ENCODE measurements at regions not wholly inside any gene's neighbourhood (a gene's known extent, or its start where the extent isn't known, plus 50 kb on each side); places are given as distances from the start of the nearest gene placed in this dataset.

- no peak overlapping the region for H3K4me3 ChIP-seq (ENCODE audit: control insufficient read depth, low read depth, low read length)
- DNase-seq (ENCODE audit: low read depth), result no peak
- TF ChIP-seq CTCF (IDR thresholded peaks at IDR 0.05; ENCODE audit: control insufficient read depth, insufficient read depth, low read depth, low read length, missing control alignments), result no peak
Observed at GRCh38 chr14:55746558-55746957, 166.6 kb downstream of the KTN1 start.

DNA sequence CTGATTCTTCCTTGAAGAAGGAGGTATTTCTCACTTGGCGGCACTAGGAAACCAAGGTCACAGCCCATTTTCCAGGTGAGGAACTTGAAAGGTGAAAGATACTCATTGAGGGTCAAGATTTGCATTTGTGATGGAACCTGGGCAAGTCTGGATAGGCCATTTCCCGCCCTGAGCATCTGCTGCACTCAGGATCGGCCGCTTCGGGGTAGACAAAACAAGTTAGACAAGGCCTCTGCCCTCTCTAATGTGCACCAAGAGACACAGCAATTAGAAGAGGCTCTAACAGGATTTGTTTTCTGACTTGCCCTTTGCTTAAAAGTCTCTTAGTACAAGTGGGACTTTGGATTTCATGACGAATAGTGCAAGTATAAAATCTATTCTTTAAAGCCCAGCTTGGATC is 167.2 kb downstream of the KTN1 start:
- TF ChIP-seq CTCF (IDR thresholded peaks at IDR 0.05; ENCODE audit: control insufficient read depth, insufficient read depth, low read depth, low read length, missing control alignments), result no peak
- H3K4me3 ChIP-seq (ENCODE audit: control insufficient read depth, low read depth, low read length), result no peak overlapping the region
- no peak for DNase-seq (ENCODE audit: low read depth)

DNA sequence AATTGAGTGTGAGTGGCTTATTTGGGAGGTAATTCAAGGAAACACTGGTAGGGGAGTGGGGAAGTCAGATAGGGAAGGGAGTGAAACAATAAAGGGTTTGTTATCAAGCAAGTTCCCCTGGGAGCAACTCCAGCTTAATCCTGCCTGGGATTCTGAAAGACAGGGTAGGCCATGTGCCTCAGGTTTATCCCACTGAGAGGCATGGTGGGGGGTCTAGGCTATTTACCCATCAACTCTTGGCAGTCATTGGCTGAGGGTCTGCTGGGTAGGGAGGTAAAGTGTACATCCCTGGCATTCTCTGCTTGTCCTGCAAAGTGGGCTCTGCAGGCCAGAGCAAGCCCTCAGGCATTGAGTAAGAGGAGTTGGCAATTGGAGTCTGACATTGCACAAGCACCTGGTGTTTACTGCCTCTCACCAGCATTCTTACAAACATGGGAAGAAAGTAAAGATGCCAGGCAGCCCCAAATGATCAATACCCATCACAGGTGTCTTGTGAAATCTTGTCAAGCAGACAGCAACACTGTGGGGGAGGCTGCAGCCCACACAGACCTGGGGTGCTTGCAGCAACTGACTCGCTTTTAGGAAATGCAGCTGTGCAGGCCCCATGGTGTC is 169.3 kb downstream of the KTN1 start:
- TF ChIP-seq CTCF (IDR thresholded peaks at IDR 0.05; ENCODE audit: control insufficient read depth, insufficient read depth, low read depth, low read length, missing control alignments), result no peak
- H3K4me3 ChIP-seq (ENCODE audit: control insufficient read depth, low read depth, low read length), result no peak overlapping the region
- no peak for DNase-seq (ENCODE audit: low read depth)

- no peak for TF ChIP-seq CTCF (IDR thresholded peaks at IDR 0.05; ENCODE audit: control insufficient read depth, insufficient read depth, low read depth, low read length, missing control alignments)
- no peak for DNase-seq (ENCODE audit: low read depth)
- H3K4me3 ChIP-seq (ENCODE audit: control insufficient read depth, low read depth, low read length), result no peak overlapping the region
Observed at GRCh38 chr14:55749946-55750345, 169.9 kb downstream of the KTN1 start.

GRCh38 chr14:55752580-55753390 is 172.8 kb downstream of the KTN1 start:
- DNase-seq (ENCODE audit: low read depth), result peak; percentile 8
- TF ChIP-seq CTCF (IDR thresholded peaks at IDR 0.05; ENCODE audit: control insufficient read depth, insufficient read depth, low read depth, low read length, missing control alignments), result no peak
- H3K4me3 ChIP-seq (ENCODE audit: control insufficient read depth, low read depth, low read length), result no peak overlapping the region

DNA sequence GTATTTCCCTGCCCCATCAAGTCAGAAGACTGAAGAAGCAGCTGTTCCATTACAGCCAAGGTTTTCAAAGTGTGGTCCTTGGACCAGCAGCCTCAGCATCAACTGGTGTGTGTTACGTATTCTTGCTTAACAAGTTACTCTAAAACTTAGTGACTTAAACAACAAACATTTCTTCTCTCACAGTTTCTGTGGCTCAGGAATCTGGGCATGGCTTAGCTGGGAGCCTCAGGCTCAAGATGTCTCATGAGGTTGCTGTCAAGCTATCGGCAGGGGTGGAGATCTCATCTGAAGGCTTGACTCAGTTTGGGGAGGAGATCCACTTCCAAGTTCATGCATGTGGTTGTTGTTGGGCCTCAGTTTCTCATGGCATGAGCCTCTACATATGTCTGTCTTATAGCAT is 174.5 kb downstream of the KTN1 start:
- no peak overlapping the region for H3K4me3 ChIP-seq (ENCODE audit: control insufficient read depth, low read depth, low read length)
- DNase-seq (ENCODE audit: low read depth), result no peak
- TF ChIP-seq CTCF (IDR thresholded peaks at IDR 0.05; ENCODE audit: control insufficient read depth, insufficient read depth, low read depth, low read length, missing control alignments), result no peak

Data from AG09309 (cell line).